SK-N-SH treated with all-trans-retinoic acid at 6 μM for 48 hours (cell line): ENCODE measurements at regions not wholly inside any gene's neighbourhood (a gene's known extent, or its start where the extent isn't known, plus 50 kb on each side); places are given as distances from the start of the nearest gene placed in this dataset.
"Not testable (repeated sequence)": the region's sequence is repeated elsewhere in the genome, so short reads cannot be mapped to it uniquely, and the experiment has no call there.

ENCODE experiments used
- ATAC-seq: fragments of 200-7000 bp; cut with Tn5 transposase; 3 replicates; pipeline ENCODE4 v1.9.1; 2020; ENCODE audit warnings: mild to moderate bottlenecking, moderate library complexity
- ARNTL ChIP-seq: fragments of 450-650 bp; formaldehyde crosslinking; IDR thresholded peaks from 2 replicates; pipeline ENCODE4 v1.5.0; 2020; ENCODE audit warnings: low read depth, mild to moderate bottlenecking, moderate library complexity, borderline replicate concordance
- BACH2 ChIP-seq: fragments of 250-450 bp; sonication (Bioruptor Pico); IDR thresholded peaks from 2 replicates; pipeline ENCODE4 v1.9.0; 2021; ENCODE audit warnings: mild to moderate bottlenecking, borderline replicate concordance
- CSDC2 ChIP-seq: fragments of 250-450 bp; sonication (Bioruptor Pico); IDR thresholded peaks from 2 replicates; pipeline ENCODE4 v1.5.0; 2020; ENCODE audit warnings: mild to moderate bottlenecking, moderate library complexity
- CSRNP3 ChIP-seq: fragments of 250-450 bp; sonication (Bioruptor Pico); IDR thresholded peaks from 2 replicates; pipeline ENCODE4 v1.5.1; 2021; ENCODE audit warnings: mild to moderate bottlenecking, moderate library complexity
- ESRRG ChIP-seq: fragments of 250-450 bp; sonication (Bioruptor Pico); IDR thresholded peaks from 2 replicates; pipeline ENCODE4 v1.6.1; 2021; ENCODE audit warnings: mild to moderate bottlenecking
- GLIS3 ChIP-seq: fragments of 250-450 bp; sonication (Bioruptor Pico); IDR thresholded peaks from 2 replicates; pipeline ENCODE4 v1.5.0; 2020; ENCODE audit warnings: mild to moderate bottlenecking, moderate library complexity
- ISL1 ChIP-seq: fragments of 250-450 bp; sonication (Bioruptor Pico); IDR thresholded peaks from 2 replicates; pipeline ENCODE4 v2.1.2; 2022; ENCODE audit warnings: mild to moderate bottlenecking, moderate library complexity
- POU6F1 ChIP-seq: fragments of 250-450 bp; sonication (Bioruptor Pico); IDR thresholded peaks from 2 replicates; pipeline ENCODE4 v1.8.0; 2021; ENCODE audit warnings: low read depth, mild to moderate bottlenecking, moderate library complexity, borderline replicate concordance
- PPARA ChIP-seq: fragments of 250-450 bp; sonication (Bioruptor Pico); IDR thresholded peaks from 2 replicates; pipeline ENCODE4 v1.5.0; 2020; ENCODE audit warnings: mild to moderate bottlenecking, borderline replicate concordance
- RARB ChIP-seq: fragments of 250-450 bp; sonication (Bioruptor Pico); IDR thresholded peaks from 2 replicates; pipeline ENCODE4 v1.8.0; 2021; ENCODE audit warnings: mild to moderate bottlenecking, moderate library complexity
- SNAI2 ChIP-seq: fragments of 250-450 bp; sonication (Bioruptor Pico); IDR thresholded peaks from 2 replicates; pipeline ENCODE4 v1.5.0; 2020; ENCODE audit warnings: mild to moderate bottlenecking, moderate library complexity
- TCF4 ChIP-seq: fragments of 250-450 bp; sonication (Bioruptor Pico); IDR thresholded peaks from 2 replicates; pipeline ENCODE4 v1.8.0; 2021; ENCODE audit warnings: mild to moderate bottlenecking, moderate library complexity, borderline replicate concordance
- TOX ChIP-seq: fragments of 250-450 bp; sonication (Bioruptor Pico); IDR thresholded peaks from 2 replicates; pipeline ENCODE4 v1.8.0; 2021; ENCODE audit warnings: mild to moderate bottlenecking, moderate library complexity, borderline replicate concordance
- ZC3H10 ChIP-seq: fragments of 250-450 bp; sonication (Bioruptor Pico); IDR thresholded peaks from 2 replicates; pipeline ENCODE4 v1.5.1; 2021; ENCODE audit warnings: mild to moderate bottlenecking, moderate library complexity
- ZFP3 ChIP-seq: fragments of 250-450 bp; sonication (Bioruptor Pico); IDR thresholded peaks from 2 replicates; pipeline ENCODE4 v1.5.0; 2020; ENCODE audit warnings: mild to moderate bottlenecking, moderate library complexity
- ZFP30 ChIP-seq: fragments of 450-650 bp; formaldehyde crosslinking; IDR thresholded peaks from 2 replicates; pipeline ENCODE4 v1.5.0; 2022; ENCODE audit warnings: mild to moderate bottlenecking, moderate library complexity
- ZNF565 ChIP-seq: fragments of 450-650 bp; formaldehyde crosslinking; conservative IDR thresholded peaks from 2 replicates; pipeline ENCODE4 v1.5.0; 2020; ENCODE audit warnings: low read depth, mild to moderate bottlenecking, moderate library complexity
- ZNF70 ChIP-seq: fragments of 450-650 bp; formaldehyde crosslinking; IDR thresholded peaks from 2 replicates; pipeline ENCODE4 v1.5.0; 2020; ENCODE audit warnings: mild to moderate bottlenecking, moderate library complexity
- ZNF8 ChIP-seq: fragments of 450-650 bp; formaldehyde crosslinking; IDR thresholded peaks from 2 replicates; pipeline ENCODE4 v1.5.0; 2020; ENCODE audit warnings: mild to moderate bottlenecking, moderate library complexity
- TF ChIP-seq, protein P1 (sequence below): fragments of 250-450 bp; sonication (Bioruptor Pico); IDR thresholded peaks from 2 replicates; pipeline ENCODE4 v1.8.0; 2020; ENCODE audit warnings: mild to moderate bottlenecking, moderate library complexity, borderline replicate concordance

DNA sequence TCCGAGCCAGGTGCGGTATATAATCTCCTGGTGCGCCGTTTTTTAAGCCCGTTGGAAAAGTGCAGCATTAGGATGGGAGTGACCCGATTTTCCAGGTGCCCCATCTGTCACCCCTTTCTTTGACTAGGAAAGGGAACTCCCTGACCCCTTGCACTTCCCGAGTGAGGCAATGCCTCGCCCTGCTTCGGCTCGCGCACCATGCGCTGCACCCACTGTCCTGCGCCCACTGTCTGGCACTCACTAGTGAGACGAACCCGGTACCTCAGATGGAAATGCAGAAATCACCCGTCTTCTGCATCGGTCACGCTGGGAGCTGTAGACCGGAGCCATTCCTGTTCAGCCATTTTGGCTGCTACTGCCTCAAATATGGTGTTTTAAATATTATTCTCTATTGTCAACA lies 198.0 kb downstream of the MEIS1 start:
- ATAC-seq: not testable (repeated sequence)

DNA sequence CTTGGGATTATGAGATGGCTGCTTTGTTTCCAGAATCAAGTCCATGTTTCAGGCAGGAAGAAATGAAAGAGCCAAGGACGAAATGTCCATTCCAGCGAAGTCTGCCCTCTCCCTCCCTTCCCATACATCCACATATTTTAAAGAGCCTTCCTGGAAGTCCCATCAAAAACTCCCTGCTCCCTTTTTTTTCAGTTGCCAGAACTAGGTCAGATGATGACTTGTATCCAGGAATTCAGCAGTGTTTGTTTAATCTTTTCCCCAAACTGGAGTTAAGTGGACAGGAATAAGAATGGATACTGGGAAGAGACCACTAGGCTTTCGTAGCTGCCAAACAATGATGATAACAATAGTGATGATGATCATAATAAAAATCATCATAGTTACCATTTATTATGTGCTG lies 198.7 kb downstream of the MEIS1 start:
- ATAC-seq: no peak

GRCh38 chr2:66634784-66635183 lies 199.9 kb downstream of the MEIS1 start:
- no peak for ATAC-seq
- TF ChIP-seq ARNTL (CRISPR knock-in tag) (no peak), ZFP30 (CRISPR knock-in tag) (no peak), BACH2 (CRISPR knock-in tag) (no peak), ESRRG (CRISPR knock-in tag) (no peak), ZNF8 (CRISPR knock-in tag) (no peak)
- TF ChIP-seq, all 23 proteins: peak for 0

More for the DNA sequence above, 198.7 kb downstream of the MEIS1 start:
- TF ChIP-seq ZC3H10 (no peak), PPARA (CRISPR knock-in tag) (no peak)
- TF ChIP-seq, protein P1, sequence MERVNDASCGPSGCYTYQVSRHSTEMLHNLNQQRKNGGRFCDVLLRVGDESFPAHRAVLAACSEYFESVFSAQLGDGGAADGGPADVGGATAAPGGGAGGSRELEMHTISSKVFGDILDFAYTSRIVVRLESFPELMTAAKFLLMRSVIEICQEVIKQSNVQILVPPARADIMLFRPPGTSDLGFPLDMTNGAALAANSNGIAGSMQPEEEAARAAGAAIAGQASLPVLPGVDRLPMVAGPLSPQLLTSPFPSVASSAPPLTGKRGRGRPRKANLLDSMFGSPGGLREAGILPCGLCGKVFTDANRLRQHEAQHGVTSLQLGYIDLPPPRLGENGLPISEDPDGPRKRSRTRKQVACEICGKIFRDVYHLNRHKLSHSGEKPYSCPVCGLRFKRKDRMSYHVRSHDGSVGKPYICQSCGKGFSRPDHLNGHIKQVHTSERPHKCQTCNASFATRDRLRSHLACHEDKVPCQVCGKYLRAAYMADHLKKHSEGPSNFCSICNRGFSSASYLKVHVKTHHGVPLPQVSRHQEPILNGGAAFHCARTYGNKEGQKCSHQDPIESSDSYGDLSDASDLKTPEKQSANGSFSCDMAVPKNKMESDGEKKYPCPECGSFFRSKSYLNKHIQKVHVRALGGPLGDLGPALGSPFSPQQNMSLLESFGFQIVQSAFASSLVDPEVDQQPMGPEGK (CRISPR knock-in tag): no peak
- TF ChIP-seq, all 23 proteins: peak for 0

GRCh38 chr2:66641685-66642084 lies 206.8 kb downstream of the MEIS1 start:
- no peak for ATAC-seq
- TF ChIP-seq BACH2 (CRISPR knock-in tag): no peak
- no peak for TF ChIP-seq ESRRG (CRISPR knock-in tag)
- no peak for TF ChIP-seq ARNTL (CRISPR knock-in tag)
- no peak for TF ChIP-seq TCF4
- no peak for TF ChIP-seq ZNF8 (CRISPR knock-in tag)
- no peak for TF ChIP-seq ISL1 (CRISPR knock-in tag)
- no peak for TF ChIP-seq GLIS3 (CRISPR knock-in tag)
- no peak for TF ChIP-seq CSDC2 (CRISPR knock-in tag)
- TF ChIP-seq ZNF565 (CRISPR knock-in tag): no peak
- TF ChIP-seq POU6F1 (CRISPR knock-in tag): no peak
- TF ChIP-seq ZNF70 (CRISPR knock-in tag): no peak
- no peak for TF ChIP-seq PPARA (CRISPR knock-in tag)
- TF ChIP-seq ZFP30 (CRISPR knock-in tag): no peak
- TF ChIP-seq CSRNP3 (CRISPR knock-in tag): no peak
- TF ChIP-seq SNAI2 (CRISPR knock-in tag): no peak
- no peak for TF ChIP-seq RARB (CRISPR knock-in tag)
- no peak for TF ChIP-seq ZFP3 (CRISPR knock-in tag)
- TF ChIP-seq, protein P1 (CRISPR knock-in tag): no peak
- no peak for TF ChIP-seq TOX (CRISPR knock-in tag)

DNA sequence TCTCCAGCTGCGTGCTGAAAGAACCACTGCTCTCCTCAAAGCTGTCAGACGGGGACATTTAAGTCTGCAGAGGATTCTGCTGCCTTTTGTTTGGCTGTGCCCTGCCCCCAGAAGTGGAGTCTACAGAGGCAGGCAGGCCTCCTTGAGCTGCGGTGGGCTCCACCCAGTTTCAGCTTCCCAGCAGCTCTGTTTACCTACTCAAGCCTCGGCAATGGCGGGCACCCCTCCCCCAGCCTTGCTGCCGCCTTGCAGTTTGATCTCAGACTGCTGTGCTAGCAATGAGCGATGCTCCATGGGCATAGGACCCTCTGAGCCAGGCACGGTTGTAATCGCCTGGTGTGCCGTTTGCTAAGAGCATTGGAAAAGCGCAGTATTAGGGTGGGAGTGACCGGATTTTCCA lies 213.2 kb downstream of the MEIS1 start:
- not testable (repeated sequence) for ATAC-seq
